ENCODE measurements at regions not wholly inside any gene's neighbourhood (a gene's known extent, or its start where the extent isn't known, plus 50 kb on each side); places are given as distances from the start of the nearest gene placed in this dataset.

DNA sequence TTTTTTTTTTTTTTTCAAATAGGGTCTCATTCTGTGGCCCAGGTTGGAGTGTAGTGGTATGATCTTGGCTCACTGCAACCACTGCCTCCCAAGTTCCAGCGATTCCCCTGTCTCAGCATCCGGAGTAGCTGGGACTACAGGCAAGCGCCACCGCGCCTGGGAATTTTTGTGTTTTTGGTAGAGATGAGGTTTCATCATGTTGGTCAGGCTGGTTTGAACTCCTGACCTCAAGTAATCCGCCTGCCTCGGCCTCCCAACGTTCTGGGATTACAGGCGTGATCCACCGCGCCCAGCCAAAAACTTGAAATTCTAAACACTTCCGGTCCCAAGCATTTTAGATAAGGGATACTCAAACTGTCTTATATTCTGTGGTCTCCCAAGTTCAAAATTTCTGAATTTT lies 718.9 kb upstream of the MEF2C start:
- Histone ChIP-seq H3K14ac (ENCODE audit: insufficient read length) (no peak overlapping the region), H2AK5ac (ENCODE audit: low read depth, low read length) (no peak overlapping the region), H3K18ac (ENCODE audit: extremely low read depth, low read length) (no peak overlapping the region), H2AFZ (ENCODE audit: low read length) (no peak overlapping the region), H3K79me2 (ENCODE audit: control insufficient read depth in 1 of 2, insufficient read depth in 2 of 2, low read length in 2 of 2) (no peaks in the 10 kb centered on the region), H2BK15ac (ENCODE audit: low read length) (no peak overlapping the region), H3K23ac (ENCODE audit: insufficient read length) (no peak overlapping the region), H3K4me1 (replicated peaks in 1 of 4; ENCODE audit: control insufficient read depth in 3 of 4, insufficient read depth in 4 of 4, low read length in 3 of 4) (peaks cover 0 to 5% (median 4%) of the 10 kb centered on the region in 4 experiments; a peak in 2 of 7 replicates), H3K4ac (replicated peaks; ENCODE audit: insufficient read length, low read depth, low read length) (no peak overlapping the region), H3K56ac (replicated peaks; ENCODE audit: insufficient read length, low read depth, low read length) (no peak overlapping the region), H2BK5ac (ENCODE audit: low read depth, low read length) (no peak overlapping the region), H3K79me1 (ENCODE audit: low read depth, low read length) (no peaks in the 10 kb centered on the region), H4K5ac (ENCODE audit: insufficient read length, low read depth, low read length) (no peak overlapping the region), H2BK20ac (ENCODE audit: low read length) (no peak overlapping the region), H4K20me1 (replicated peaks in 1 of 2; ENCODE audit: control insufficient read depth in 1 of 2, insufficient read depth in 2 of 2, low read length in 2 of 2) (no peaks in the 10 kb centered on the region), H2BK120ac (replicated peaks; ENCODE audit: low read depth, low read length) (no peak overlapping the region), H3K27ac (ENCODE audit: low read depth, low read length) (no peak overlapping the region), H3K4me3 (ENCODE audit: extremely low read depth in 1 of 4, insufficient read depth in 2 of 4, low read depth in 3 of 4, low read length in 4 of 4) (no peak overlapping the region), H3K9ac (replicated peaks in 1 of 4; ENCODE audit: extremely low read depth in 1 of 4, low read depth in 3 of 4, low read length in 3 of 4) (no peak overlapping the region), H3K4me2 (ENCODE audit: insufficient read depth in 1 of 2, low read depth in 2 of 2, low read length in 2 of 2) (no peak overlapping the region), H4K8ac (ENCODE audit: extremely low read depth, insufficient read depth, low read length) (no peak overlapping the region), H2BK12ac (ENCODE audit: low read depth, low read length) (no peak overlapping the region), H3K9me3 (ENCODE audit: insufficient read depth in 2 of 2, low read depth in 1 of 2, low read length in 1 of 2) (no peaks in the 10 kb centered on the region), H3K27me3 (replicated peaks in 1 of 4; ENCODE audit: control insufficient read depth in 3 of 4, extremely low read depth in 1 of 4, insufficient read depth in 3 of 4, low read length in 3 of 4) (no peaks in the 10 kb centered on the region), H3K23me2 (ENCODE audit: low read depth, low read length) (no peaks in the 10 kb centered on the region), H3K36me3 (ENCODE audit: control insufficient read depth in 2 of 4, insufficient read depth in 4 of 4, low read length in 3 of 4) (no peaks in the 10 kb centered on the region), H4K91ac (replicated peaks; ENCODE audit: insufficient read length, low read length) (no peak overlapping the region)
- DNase-seq (ENCODE audit: low read depth in 1 of 2, low spot score in 2 of 2) (no peak), FAIRE-seq (no peak)
- WGBS, 2 experiments (ENCODE audit: extremely low coverage in 1 of 2, insufficient coverage in 1 of 2, insufficient read length in 1 of 2, insufficient replicate concordance in 2 of 2, low coverage in 1 of 2, low lambda C conversion rate in 2 of 2, missing lambda C conversion rate in 1 of 2) = 96% methylated on average over 12 of the region's 12 CpGs; no CpG with 5 or more reads in 1 of the 2 experiments
- CTCF ChIA-PET (ENCODE audit: partially characterized antibody) = interaction anchor here (0.6 kb wide), 1 partner anchor 516 kb away, joined by 4 read pairs; no protein-coding TSS in a partner anchor
- POLR2A ChIA-PET (ENCODE audit: partially characterized antibody) = no interaction called here
- TF ChIP-seq NANOG (IDR thresholded peaks at IDR 0.05; ENCODE audit: insufficient read depth, low read depth, low read length, poor library complexity, severe bottlenecking) (no peak), JUND (IDR thresholded peaks at IDR 0.05; ENCODE audit: low read length) (no peak), CREB1 (IDR thresholded peaks at IDR 0.05) (no peak), FOSL1 (IDR thresholded peaks at IDR 0.05; ENCODE audit: insufficient read depth, low read depth, low read length) (no peak), CTBP2 (IDR thresholded peaks at IDR 0.05; ENCODE audit: borderline replicate concordance, insufficient read depth, insufficient read length, low read length) (no peak), KDM4A (IDR thresholded peaks at IDR 0.05; ENCODE audit: low read depth, low read length, severe bottlenecking) (no peak), GABPA (IDR thresholded peaks at IDR 0.05; ENCODE audit: borderline replicate concordance, insufficient read depth, low read length) (no peak), EP300 (IDR thresholded peaks at IDR 0.05; ENCODE audit: borderline replicate concordance in 1 of 2, low read depth in 2 of 2, low read length in 2 of 2) (no peak), TEAD4 (IDR thresholded peaks at IDR 0.05; ENCODE audit: low read depth, low read length) (no peak), SP2 (IDR thresholded peaks at IDR 0.05; ENCODE audit: low read length) (no peak), SAP30 (IDR thresholded peaks at IDR 0.05; ENCODE audit: insufficient read depth, insufficient replicate concordance, low read length) (no peak)
- TF ChIP-seq, protein P1, sequence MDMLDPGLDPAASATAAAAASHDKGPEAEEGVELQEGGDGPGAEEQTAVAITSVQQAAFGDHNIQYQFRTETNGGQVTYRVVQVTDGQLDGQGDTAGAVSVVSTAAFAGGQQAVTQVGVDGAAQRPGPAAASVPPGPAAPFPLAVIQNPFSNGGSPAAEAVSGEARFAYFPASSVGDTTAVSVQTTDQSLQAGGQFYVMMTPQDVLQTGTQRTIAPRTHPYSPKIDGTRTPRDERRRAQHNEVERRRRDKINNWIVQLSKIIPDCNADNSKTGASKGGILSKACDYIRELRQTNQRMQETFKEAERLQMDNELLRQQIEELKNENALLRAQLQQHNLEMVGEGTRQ (IDR thresholded peaks at IDR 0.05; ENCODE audit: low read length) = no peak
- TF ChIP-seq, protein P2, sequence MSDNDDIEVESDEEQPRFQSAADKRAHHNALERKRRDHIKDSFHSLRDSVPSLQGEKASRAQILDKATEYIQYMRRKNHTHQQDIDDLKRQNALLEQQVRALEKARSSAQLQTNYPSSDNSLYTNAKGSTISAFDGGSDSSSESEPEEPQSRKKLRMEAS (IDR thresholded peaks at IDR 0.05) = no peak
